ENCODE measurements at regions not wholly inside any gene's neighbourhood (a gene's known extent, or its start where the extent isn't known, plus 50 kb on each side); places are given as distances from the start of the nearest gene placed in this dataset.

- TF ChIP-seq ZNF571 (tag by site-specific recombination; IDR thresholded peaks at IDR 0.05): no peak
- no peak for TF ChIP-seq HOXD13 (CRISPR knock-in tag; IDR thresholded peaks at IDR 0.05; ENCODE audit: borderline replicate concordance)
- no peak for TF ChIP-seq PRDM1 (tag by site-specific recombination; IDR thresholded peaks at IDR 0.05)
- no peak for TF ChIP-seq ZNF37A (tag by site-specific recombination; IDR thresholded peaks at IDR 0.05)
- TF ChIP-seq ZNF510 (tag by site-specific recombination; IDR thresholded peaks at IDR 0.05; ENCODE audit: insufficient replicate concordance): no peak
These were observed 71.2 kb upstream of the GRIN2A start (continued) for GRCh38 chr16:10253409-10253808.

GRCh38 chr16:10255728-10256127, 73.5 kb upstream of the GRIN2A start:
- POLR2A ChIA-PET: no interaction called here
- Histone ChIP-seq H3K27ac (ENCODE audit: extremely low read depth, low read depth, low read length) (no peak overlapping the region), H3K36me3 (ENCODE audit: control insufficient read depth in 2 of 2, insufficient read depth in 1 of 2, low read length in 2 of 2) (no peaks in the 10 kb centered on the region), H3K4me3 (ENCODE audit: low read depth, low read length) (no peak overlapping the region), H3K4me1 (ENCODE audit: control insufficient read depth, insufficient read depth, low read length) (no peaks in the 10 kb centered on the region), H3K9me3 (ENCODE audit: control insufficient read depth, insufficient read depth, low read depth, low read length) (no peaks in the 10 kb centered on the region)
- CTCF ChIA-PET: interaction anchor here (0.6 to 2.6 kb wide), 10 partner anchors 8 to 1595 kb away, joined by 3 to 14 read pairs (median 3); no protein-coding TSS in a partner anchor
- TF ChIP-seq ZNF664 (tag by site-specific recombination; IDR thresholded peaks at IDR 0.05) (no peak), ZNF701 (tag by site-specific recombination; IDR thresholded peaks at IDR 0.05) (no peak), ZNF223 (tag by site-specific recombination; IDR thresholded peaks at IDR 0.05) (no peak), ZNF623 (tag by site-specific recombination; IDR thresholded peaks at IDR 0.05) (no peak), ZNF654 (tag by site-specific recombination; IDR thresholded peaks at IDR 0.05; ENCODE audit: low read depth) (no peak), ZBTB6 (tag by site-specific recombination; IDR thresholded peaks at IDR 0.05) (no peak), ZNF660 (tag by site-specific recombination; IDR thresholded peaks at IDR 0.05) (no peak), KLF9 (tag by site-specific recombination; IDR thresholded peaks at IDR 0.05; ENCODE audit: low read depth) (no peak), ZNF521 (tag by site-specific recombination; IDR thresholded peaks at IDR 0.05) (no peak), ZNF398 (tag by site-specific recombination; IDR thresholded peaks at IDR 0.05) (no peak), ZNF585B (tag by site-specific recombination; IDR thresholded peaks at IDR 0.05) (no peak), ZNF133 (tag by site-specific recombination; IDR thresholded peaks at IDR 0.05) (no peak)

GRCh38 chr16:10256784-10257641, 74.8 kb upstream of the GRIN2A start:
- Histone ChIP-seq H3K4me3 (ENCODE audit: low read depth, low read length) (no peak overlapping the region), H3K27ac (ENCODE audit: extremely low read depth, low read depth, low read length) (no peak overlapping the region), H3K4me1 (ENCODE audit: control insufficient read depth, insufficient read depth, low read length) (no peaks in the 10 kb centered on the region), H3K9me3 (ENCODE audit: control insufficient read depth, insufficient read depth, low read depth, low read length) (no peaks in the 10 kb centered on the region), H3K36me3 (ENCODE audit: control insufficient read depth in 2 of 2, insufficient read depth in 1 of 2, low read length in 2 of 2) (no peaks in the 10 kb centered on the region)
- POLR2A ChIA-PET: interaction anchor here (1.0 kb wide), 1 partner anchor 480 kb away, joined by 3 read pairs; no protein-coding TSS in a partner anchor
- CTCF ChIA-PET: interaction anchor here (0.6 to 2.6 kb wide), 22 partner anchors 10 to 511 kb away, joined by 3 to 14 read pairs (median 4); no protein-coding TSS in a partner anchor
- no peak for TF ChIP-seq ZNF133 (tag by site-specific recombination; IDR thresholded peaks at IDR 0.05)
- TF ChIP-seq OSR2 (tag by site-specific recombination; IDR thresholded peaks at IDR 0.05): no peak
- TF ChIP-seq ZNF2 (tag by site-specific recombination; IDR thresholded peaks at IDR 0.05): no peak
- TF ChIP-seq ZNF629 (tag by site-specific recombination; IDR thresholded peaks at IDR 0.05): no peak
- TF ChIP-seq ZNF623 (tag by site-specific recombination; IDR thresholded peaks at IDR 0.05): no peak
- TF ChIP-seq GLIS1 (tag by site-specific recombination; IDR thresholded peaks at IDR 0.05): peak; percentile 20; the same call in 1 of the 2 replicates
- TF ChIP-seq CTCF (tag by site-specific recombination; IDR thresholded peaks at IDR 0.05): peak; percentile 35
- TF ChIP-seq ZNF626 (tag by site-specific recombination; IDR thresholded peaks at IDR 0.05): no peak
- TF ChIP-seq ZNF239 (tag by site-specific recombination; IDR thresholded peaks at IDR 0.05): no peak
- TF ChIP-seq ZFHX2 (tag by site-specific recombination; conservative IDR thresholded peaks at IDR 0.05): no peak
- TF ChIP-seq ZNF596 (tag by site-specific recombination; IDR thresholded peaks at IDR 0.05): no peak
- no peak for TF ChIP-seq ZNF138 (tag by site-specific recombination; IDR thresholded peaks at IDR 0.05; ENCODE audit: borderline replicate concordance)
- no peak for TF ChIP-seq WT1 (tag by site-specific recombination; IDR thresholded peaks at IDR 0.05)
- no peak for TF ChIP-seq ZNF707 (tag by site-specific recombination; IDR thresholded peaks at IDR 0.05)
- TF ChIP-seq ZNF654 (tag by site-specific recombination; IDR thresholded peaks at IDR 0.05; ENCODE audit: low read depth): peak; percentile 27
- TF ChIP-seq ZNF394 (tag by site-specific recombination; IDR thresholded peaks at IDR 0.05; ENCODE audit: borderline replicate concordance): no peak
